SU-DHL-6 (cell line): ENCODE measurements at regions not wholly inside any gene's neighbourhood (a gene's known extent, or its start where the extent isn't known, plus 50 kb on each side); places are given as distances from the start of the nearest gene placed in this dataset.

ENCODE experiments used
- CTCF ChIP-seq: fragments of 200-600 bp; sonication (generic); IDR thresholded peaks from one replicate; pipeline ENCODE4 v1.5.1; 2017; ENCODE audit warnings: antibody characterized with exemption, mild to moderate bottlenecking, low read length, moderate library complexity; ENCODE audit not compliant: insufficient read depth, poor library complexity, severe bottlenecking
- EZH2phosphoT487 ChIP-seq: fragments of 200-600 bp; sonication (generic), shearing (Covaris generic); conservative IDR thresholded peaks from 2 replicates; pipeline ENCODE4 v1.6.1; 2018; ENCODE audit warnings: mild to moderate bottlenecking, antibody characterized with exemption, low read length, moderate library complexity, mixed read lengths

- TF ChIP-seq CTCF: no peak
- TF ChIP-seq EZH2phosphoT487: no peak
These were observed 447.3 kb downstream of the HS3ST3B1 start for GRCh38 chr17:14748036-14748710.
